GM12878 (cell line): ENCODE measurements at regions not wholly inside any gene's neighbourhood (a gene's known extent, or its start where the extent isn't known, plus 50 kb on each side); places are given as distances from the start of the nearest gene placed in this dataset.

Experiments used
- ATAC-seq: fragments of 200-7000 bp; cut with Tn5 transposase; 3 replicates; pipeline ENCODE4 v1.9.1; 2020; ENCODE audit warnings: mild to moderate bottlenecking, moderate library complexity
- BruUV-seq: library from RNA; stranded (reverse); fragments of 400-500 nt; replicated peaks from 2 replicates; lab custom pipeline; 2021; lab: Mats Ljungman, UMichigan
- CTCF ChIA-PET: fragments of 300-600 bp; sonication (Branson Sonifier 250); formaldehyde crosslinking; extraction: SDS; loops from one replicate; lab custom pipeline; 2021; ENCODE audit warnings: inconsistent platforms; lab: Yijun Ruan, JAX
- POLR2A ChIA-PET: fragments of 350-600 bp; formaldehyde crosslinking; extraction: SDS; loops from one replicate; lab custom pipeline; 2021; ENCODE audit warnings: inconsistent platforms; lab: Charles Lee
- RAD21 ChIA-PET: fragments of 300-600 bp; sonication (Branson Sonifier 250); formaldehyde crosslinking; loops from one replicate; lab custom pipeline; 2023; ENCODE audit warnings: antibody characterized with exemption; ENCODE audit not compliant: unreplicated experiment; lab: Charles Lee
- SMC1A ChIA-PET: fragments of 300-600 bp; sonication (Branson Sonifier 250); formaldehyde crosslinking; loops from one replicate; lab custom pipeline; 2023; ENCODE audit not compliant: unreplicated experiment, uncharacterized antibody; lab: Charles Lee
- DNase-seq: peaks from one replicate; pipeline ENCODE4 v3.0.0-alpha.2; 2011; ENCODE audit warnings: low read depth, low spot score
- FAIRE-seq: peaks from 3 replicates; lab custom pipeline; 2011; peaks lifted over from hg19 to GRCh38; lab: Jason Lieb, UNC
- H2AFZ ChIP-seq: 2 replicates; pipeline ENCODE4 v1.6.0; 2011; ENCODE audit warnings: low read depth, low read length, control low read depth; ENCODE audit not compliant: control insufficient read depth
- H3K27ac ChIP-seq: 2 replicates; pipeline ENCODE4 v1.5.1; 2011; ENCODE audit warnings: control low read depth; ENCODE audit not compliant: control insufficient read depth, insufficient read depth
- H3K27me3 ChIP-seq, 2 experiments: replicated peaks in 1 of 2; 2 replicates each; pipeline versions ENCODE4 v1.6.0 to v1.6.1; 2011; ENCODE audit warnings: low read length in 1 of 2; ENCODE audit not compliant: control insufficient read depth in 2 of 2, insufficient read depth in 2 of 2
- H3K36me3 ChIP-seq, 2 experiments: 2 replicates each; pipeline ENCODE4 v1.5.1; 2011; ENCODE audit warnings: low read length in 1 of 2; ENCODE audit not compliant: control insufficient read depth in 2 of 2, insufficient read depth in 2 of 2
- H3K4me1 ChIP-seq: 2 replicates; pipeline ENCODE4 v1.6.1; 2011; ENCODE audit warnings: mild to moderate bottlenecking, low read length, moderate library complexity, mixed read lengths; ENCODE audit not compliant: control insufficient read depth, insufficient read depth
- H3K4me2 ChIP-seq: 2 replicates; pipeline ENCODE4 v1.6.0; 2011; ENCODE audit warnings: control low read depth; ENCODE audit not compliant: control insufficient read depth, insufficient read depth
- H3K4me3 ChIP-seq: fragments of 200-600 bp; sonication (generic); 2 replicates; pipeline ENCODE4 v1.5.1; 2016
- H3K79me2 ChIP-seq: 2 replicates; pipeline ENCODE4 v1.6.0; 2011; ENCODE audit warnings: low read length; ENCODE audit not compliant: control insufficient read depth, insufficient read depth
- H3K9ac ChIP-seq: 2 replicates; pipeline ENCODE4 v1.8.0; 2011; ENCODE audit warnings: low read length, control low read depth, mixed read lengths; ENCODE audit not compliant: control insufficient read depth, insufficient read depth
- H3K9me3 ChIP-seq: replicated peaks from 3 replicates; pipeline ENCODE4 v1.5.1; 2011; ENCODE audit warnings: mild to moderate bottlenecking, low read length; ENCODE audit not compliant: control insufficient read depth, insufficient read depth
- H4K20me1 ChIP-seq: 2 replicates; pipeline ENCODE4 v1.6.0; 2011; ENCODE audit not compliant: control insufficient read depth, insufficient read depth
- CBX3 ChIP-seq: fragments of 200-600 bp; sonication (generic); IDR thresholded peaks from 2 replicates; pipeline ENCODE4 v1.6.1; 2016; ENCODE audit warnings: low read depth, borderline replicate concordance
- CHD4 ChIP-seq: fragments of 200-600 bp; sonication (generic); IDR thresholded peaks from 2 replicates; pipeline ENCODE4 v1.6.1; 2016; ENCODE audit warnings: mild to moderate bottlenecking
- DPF2 ChIP-seq: fragments of 450-650 bp; IDR thresholded peaks from 2 replicates; pipeline ENCODE4 v1.6.1; 2017; ENCODE audit warnings: mild to moderate bottlenecking
- EED ChIP-seq: sonication (generic); IDR thresholded peaks from 2 replicates; pipeline ENCODE4 v1.6.1; 2016; ENCODE audit warnings: antibody characterized with exemption, low read depth
- HDAC2 ChIP-seq: fragments of 200-600 bp; sonication (generic); IDR thresholded peaks from 2 replicates; pipeline ENCODE4 v1.6.1; 2017
- JUND ChIP-seq: IDR thresholded peaks from 2 replicates; pipeline ENCODE4 v1.6.1; 2012; ENCODE audit warnings: low read depth, mild to moderate bottlenecking, low read length, improper control_type of control experiment, moderate library complexity
- KAT2A ChIP-seq: conservative IDR thresholded peaks from 2 replicates; pipeline ENCODE4 v1.6.1; 2011; ENCODE audit warnings: low read depth, low read length; ENCODE audit not compliant: control insufficient read depth
- MEF2A ChIP-seq: IDR thresholded peaks from 2 replicates; pipeline ENCODE4 v1.6.1; 2011; ENCODE audit warnings: low read depth, mild to moderate bottlenecking, low read length, moderate library complexity; ENCODE audit not compliant: insufficient read depth
- NFXL1 ChIP-seq: fragments of 450-650 bp; IDR thresholded peaks from 2 replicates; pipeline ENCODE4 v1.6.1; 2017; ENCODE audit warnings: antibody characterized with exemption, mild to moderate bottlenecking, borderline replicate concordance
- NFYB ChIP-seq: IDR thresholded peaks from 2 replicates; pipeline ENCODE4 v1.6.1; 2011; ENCODE audit warnings: low read depth, mild to moderate bottlenecking, low read length, improper control_type of control experiment, moderate library complexity; ENCODE audit not compliant: insufficient read depth
- SMAD1 ChIP-seq: fragments of 450-650 bp; IDR thresholded peaks from 2 replicates; pipeline ENCODE4 v1.6.1; 2018; ENCODE audit warnings: mild to moderate bottlenecking, low read depth; ENCODE audit not compliant: partially characterized antibody
- TARDBP ChIP-seq: IDR thresholded peaks from 2 replicates; pipeline ENCODE4 v1.6.1; 2016; ENCODE audit warnings: borderline replicate concordance
- TBL1XR1 ChIP-seq: IDR thresholded peaks from 2 replicates; pipeline ENCODE4 v1.6.1; 2012; ENCODE audit warnings: low read depth, low read length, improper control_type of control experiment
- YBX1 ChIP-seq: fragments of 450-650 bp; IDR thresholded peaks from 2 replicates; pipeline ENCODE4 v1.6.1; 2016; ENCODE audit warnings: antibody characterized with exemption
- WGBS: methylation state at CpG from one replicate; pipeline ENCODE4 v1.1.6; 2016; ENCODE audit warnings: low lambda C conversion rate; ENCODE audit not compliant: insufficient replicate concordance, insufficient coverage; ENCODE audit errors: missing lambda C conversion rate; 5-methylcytosine and 5-hydroxymethylcytosine counted together
- in situ Hi-C: fragments of 300-500 bp; cut with MboI; formaldehyde crosslinking; loops from 9 replicates; pipeline ENCODE4 v1.14.3; 2018; ENCODE audit warnings: mixed read lengths
- intact Hi-C: fragments of 100-400 bp; cut with micrococcal nuclease; formaldehyde crosslinking; loops from one replicate; pipeline ENCODE4 v1.14.2; 2022; ENCODE audit not compliant: unreplicated experiment
- TF ChIP-seq, protein P1 (sequence below): IDR thresholded peaks from 2 replicates; pipeline ENCODE4 v1.6.1; 2012; ENCODE audit warnings: mild to moderate bottlenecking, low read depth, low read length

DNA sequence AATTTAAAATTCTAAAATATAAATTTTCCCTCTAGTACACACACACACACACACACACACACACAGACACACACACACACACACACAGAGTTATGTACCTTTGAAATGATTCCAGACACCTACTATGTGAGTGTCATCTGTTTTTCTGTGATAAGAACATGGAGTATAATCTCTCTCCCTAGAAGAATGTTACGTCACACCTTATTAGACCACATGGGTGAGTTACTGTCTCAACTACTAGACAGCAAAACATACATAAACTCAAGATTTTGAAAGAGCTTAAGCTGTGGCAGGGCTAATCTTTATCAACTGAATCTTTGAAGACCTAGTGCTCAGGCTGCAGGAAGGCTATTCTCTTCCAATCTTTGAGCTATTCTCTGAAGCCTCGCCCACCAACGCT lies 385.9 kb upstream of the BCHE start:
- FAIRE-seq (no peak), DNase-seq (no peak), ATAC-seq (no peak)
- Histone ChIP-seq H2AFZ (no peak overlapping the region), H3K9me3 (no peaks in the 10 kb centered on the region), H3K4me1 (no peaks in the 10 kb centered on the region), H3K27me3 (no peaks in the 10 kb centered on the region), H4K20me1 (no peaks in the 10 kb centered on the region), H3K4me2 (no peak overlapping the region), H3K9ac (no peak overlapping the region), H3K27ac (no peak overlapping the region), H3K36me3 (no peaks in the 10 kb centered on the region), H3K79me2 (no peaks in the 10 kb centered on the region), H3K4me3 (no peak overlapping the region)
- in situ Hi-C loops: no loop called here
- BruUV-seq: no TSS peak
- intact Hi-C loops: loop anchor here (10.0 kb wide), 1 partner anchor 348 kb away; no protein-coding TSS in a partner anchor
- SMC1A ChIA-PET: no interaction called here
- POLR2A ChIA-PET: no interaction called here
- CTCF ChIA-PET: no interaction called here
- WGBS: 2% methylated on average over 3 of the region's 3 CpGs
- TF ChIP-seq EED: no peak
- RAD21 ChIA-PET: no interaction called here

DNA sequence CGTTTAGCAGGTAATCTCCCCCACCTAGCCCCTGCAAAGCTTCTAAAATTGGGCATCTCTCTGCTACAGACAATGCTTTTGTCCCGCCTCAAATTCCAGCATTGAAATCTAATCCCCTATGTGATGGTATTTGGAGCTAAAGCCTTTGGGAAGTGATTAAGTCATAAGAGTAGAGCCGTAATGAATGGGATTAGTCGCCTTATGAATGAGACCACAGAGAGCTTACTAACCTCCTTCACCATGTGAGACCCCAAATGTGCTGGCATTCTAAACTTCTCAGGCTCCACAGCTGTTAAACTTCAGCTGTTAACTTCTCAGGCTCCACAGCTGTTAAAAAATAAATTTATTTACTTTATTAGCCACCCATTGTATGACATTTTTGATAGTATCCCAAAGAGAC lies 374.2 kb upstream of the BCHE start:
- intact Hi-C loops (no loop called here), in situ Hi-C loops (no loop called here)
- Histone ChIP-seq H3K4me2 (no peak overlapping the region), H3K36me3 (no peaks in the 10 kb centered on the region), H3K27me3 (no peaks in the 10 kb centered on the region), H3K27ac (no peak overlapping the region), H3K4me1 (no peaks in the 10 kb centered on the region), H2AFZ (no peak overlapping the region), H4K20me1 (no peaks in the 10 kb centered on the region), H3K79me2 (no peaks in the 10 kb centered on the region), H3K4me3 (no peak overlapping the region)
- ChIA-PET SMC1A (no interaction called here), RAD21 (no interaction called here)
- BruUV-seq: no TSS peak
- 12% methylated on average over 4 of the region's 4 CpGs for WGBS
- TF ChIP-seq TARDBP (no peak), CBX3 (no peak), NFYB (no peak), YBX1 (no peak), CHD4 (no peak), SMAD1 (no peak), MEF2A (no peak), NFXL1 (no peak), JUND (no peak), KAT2A (no peak), HDAC2 (no peak), TBL1XR1 (no peak), DPF2 (no peak)
- TF ChIP-seq, protein P1, sequence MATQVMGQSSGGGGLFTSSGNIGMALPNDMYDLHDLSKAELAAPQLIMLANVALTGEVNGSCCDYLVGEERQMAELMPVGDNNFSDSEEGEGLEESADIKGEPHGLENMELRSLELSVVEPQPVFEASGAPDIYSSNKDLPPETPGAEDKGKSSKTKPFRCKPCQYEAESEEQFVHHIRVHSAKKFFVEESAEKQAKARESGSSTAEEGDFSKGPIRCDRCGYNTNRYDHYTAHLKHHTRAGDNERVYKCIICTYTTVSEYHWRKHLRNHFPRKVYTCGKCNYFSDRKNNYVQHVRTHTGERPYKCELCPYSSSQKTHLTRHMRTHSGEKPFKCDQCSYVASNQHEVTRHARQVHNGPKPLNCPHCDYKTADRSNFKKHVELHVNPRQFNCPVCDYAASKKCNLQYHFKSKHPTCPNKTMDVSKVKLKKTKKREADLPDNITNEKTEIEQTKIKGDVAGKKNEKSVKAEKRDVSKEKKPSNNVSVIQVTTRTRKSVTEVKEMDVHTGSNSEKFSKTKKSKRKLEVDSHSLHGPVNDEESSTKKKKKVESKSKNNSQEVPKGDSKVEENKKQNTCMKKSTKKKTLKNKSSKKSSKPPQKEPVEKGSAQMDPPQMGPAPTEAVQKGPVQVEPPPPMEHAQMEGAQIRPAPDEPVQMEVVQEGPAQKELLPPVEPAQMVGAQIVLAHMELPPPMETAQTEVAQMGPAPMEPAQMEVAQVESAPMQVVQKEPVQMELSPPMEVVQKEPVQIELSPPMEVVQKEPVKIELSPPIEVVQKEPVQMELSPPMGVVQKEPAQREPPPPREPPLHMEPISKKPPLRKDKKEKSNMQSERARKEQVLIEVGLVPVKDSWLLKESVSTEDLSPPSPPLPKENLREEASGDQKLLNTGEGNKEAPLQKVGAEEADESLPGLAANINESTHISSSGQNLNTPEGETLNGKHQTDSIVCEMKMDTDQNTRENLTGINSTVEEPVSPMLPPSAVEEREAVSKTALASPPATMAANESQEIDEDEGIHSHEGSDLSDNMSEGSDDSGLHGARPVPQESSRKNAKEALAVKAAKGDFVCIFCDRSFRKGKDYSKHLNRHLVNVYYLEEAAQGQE: no peak
- TF ChIP-seq, all 136 proteins: peak for 0
- no peak overlapping the region for H3K9ac ChIP-seq
- POLR2A ChIA-PET: no interaction called here
- ATAC-seq: no peak
- CTCF ChIA-PET: no interaction called here
- no peaks in the 10 kb centered on the region for H3K9me3 ChIP-seq
- no peak for FAIRE-seq
- no peak for DNase-seq
